Mammary epithelial cell (primary cell): ENCODE measurements at regions not wholly inside any gene's neighbourhood (a gene's known extent, or its start where the extent isn't known, plus 50 kb on each side); places are given as distances from the start of the nearest gene placed in this dataset.

ENCODE experiments used
- EZH2 ChIP-seq: IDR thresholded peaks from 2 replicates; pipeline ENCODE4 v1.6.1; 2012; ENCODE audit warnings: low read length, inconsistent platforms, borderline replicate concordance
- TF ChIP-seq, protein P1 (sequence below), 2 donors: IDR thresholded peaks in 1 of 2; conservative IDR thresholded peaks in 1 of 2; 2 replicates each; pipeline ENCODE4 v1.5.1; 2011 to 2012; ENCODE audit warnings: inconsistent platforms in 2 of 2, low read length in 2 of 2, mild to moderate bottlenecking in 2 of 2, control low read depth in 1 of 2, low read depth in 1 of 2; ENCODE audit not compliant: insufficient read depth in 1 of 2; ENCODE audit errors: extremely low read depth in 1 of 2

- TF ChIP-seq, protein P1, sequence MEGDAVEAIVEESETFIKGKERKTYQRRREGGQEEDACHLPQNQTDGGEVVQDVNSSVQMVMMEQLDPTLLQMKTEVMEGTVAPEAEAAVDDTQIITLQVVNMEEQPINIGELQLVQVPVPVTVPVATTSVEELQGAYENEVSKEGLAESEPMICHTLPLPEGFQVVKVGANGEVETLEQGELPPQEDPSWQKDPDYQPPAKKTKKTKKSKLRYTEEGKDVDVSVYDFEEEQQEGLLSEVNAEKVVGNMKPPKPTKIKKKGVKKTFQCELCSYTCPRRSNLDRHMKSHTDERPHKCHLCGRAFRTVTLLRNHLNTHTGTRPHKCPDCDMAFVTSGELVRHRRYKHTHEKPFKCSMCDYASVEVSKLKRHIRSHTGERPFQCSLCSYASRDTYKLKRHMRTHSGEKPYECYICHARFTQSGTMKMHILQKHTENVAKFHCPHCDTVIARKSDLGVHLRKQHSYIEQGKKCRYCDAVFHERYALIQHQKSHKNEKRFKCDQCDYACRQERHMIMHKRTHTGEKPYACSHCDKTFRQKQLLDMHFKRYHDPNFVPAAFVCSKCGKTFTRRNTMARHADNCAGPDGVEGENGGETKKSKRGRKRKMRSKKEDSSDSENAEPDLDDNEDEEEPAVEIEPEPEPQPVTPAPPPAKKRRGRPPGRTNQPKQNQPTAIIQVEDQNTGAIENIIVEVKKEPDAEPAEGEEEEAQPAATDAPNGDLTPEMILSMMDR (conservative IDR thresholded peaks at IDR 0.05 in 1 of 2, IDR thresholded peaks at IDR 0.05 in 1 of 2; ENCODE audit: extremely low read depth in 1 of 2, insufficient read depth in 1 of 2, low read depth in 1 of 2, low read length in 2 of 2) = no peak
- no peak for TF ChIP-seq EZH2
Measured at GRCh38 chr5:2869471-2869870, 118.0 kb upstream of the IRX2 start.
